GM21717 (cell line): ENCODE measurements at regions not wholly inside any gene's neighbourhood (a gene's known extent, or its start where the extent isn't known, plus 50 kb on each side); places are given as distances from the start of the nearest gene placed in this dataset.
"Not testable (repeated sequence)": the region's sequence is repeated elsewhere in the genome, so short reads cannot be mapped to it uniquely, and the experiment has no call there.

Source experiments
- ATAC-seq: cut with Tn5 transposase; IDR thresholded peaks from one replicate; pipeline ENCODE4 v1.9.1; 2021; ENCODE audit warnings: mild to moderate bottlenecking, moderate library complexity; ENCODE audit not compliant: unreplicated experiment

GRCh38 chr1:58931024-58931423 lies 147.2 kb upstream of the JUN start:
- ATAC-seq = no peak

- no peak for ATAC-seq
Observed at GRCh38 chr1:58931756-58932155, 147.9 kb upstream of the JUN start.

- no peak for ATAC-seq
Observed at GRCh38 chr1:58932859-58933598, 149.2 kb upstream of the JUN start.

- no peak for ATAC-seq
Observed at GRCh38 chr1:58933599-58933926, 149.7 kb upstream of the JUN start.

- ATAC-seq = no peak
Observed at GRCh38 chr1:58934706-58935105, 150.9 kb upstream of the JUN start.

GRCh38 chr1:58936973-58937372 lies 153.1 kb upstream of the JUN start:
- ATAC-seq = no peak

- no peak for ATAC-seq
Observed at GRCh38 chr1:58939146-58939545, 155.3 kb upstream of the JUN start.

GRCh38 chr1:58939666-58940370 lies 156.0 kb upstream of the JUN start:
- no peak for ATAC-seq

- no peak for ATAC-seq
Observed at GRCh38 chr1:58941471-58942289, 157.8 kb upstream of the JUN start.

- no peak for ATAC-seq
Observed at GRCh38 chr1:58942759-58943191, 158.9 kb upstream of the JUN start.

- ATAC-seq = no peak
Observed at GRCh38 chr1:58943776-58944175, 159.9 kb upstream of the JUN start.

GRCh38 chr1:58944439-58944838 lies 160.6 kb upstream of the JUN start:
- no peak for ATAC-seq

GRCh38 chr1:58946390-58946789 lies 162.5 kb upstream of the JUN start:
- ATAC-seq = no peak

GRCh38 chr1:58948671-58949070 lies 164.8 kb upstream of the JUN start:
- ATAC-seq = no peak

GRCh38 chr1:58949551-58950220 lies 165.8 kb upstream of the JUN start:
- ATAC-seq = no peak

GRCh38 chr1:58950897-58951296 lies 167.1 kb upstream of the JUN start:
- no peak for ATAC-seq

GRCh38 chr1:58953951-58954350 lies 170.1 kb upstream of the JUN start:
- ATAC-seq = not testable (repeated sequence)

GRCh38 chr1:58963287-58963686 lies 179.4 kb upstream of the JUN start:
- ATAC-seq = not testable (repeated sequence)

GRCh38 chr1:58964428-58964827 lies 180.6 kb upstream of the JUN start:
- ATAC-seq = no peak

GRCh38 chr1:58964880-58965279 lies 181.0 kb upstream of the JUN start:
- ATAC-seq = no peak
